ENCODE measurements at regions not wholly inside any gene's neighbourhood (a gene's known extent, or its start where the extent isn't known, plus 50 kb on each side); places are given as distances from the start of the nearest gene placed in this dataset.

DNA sequence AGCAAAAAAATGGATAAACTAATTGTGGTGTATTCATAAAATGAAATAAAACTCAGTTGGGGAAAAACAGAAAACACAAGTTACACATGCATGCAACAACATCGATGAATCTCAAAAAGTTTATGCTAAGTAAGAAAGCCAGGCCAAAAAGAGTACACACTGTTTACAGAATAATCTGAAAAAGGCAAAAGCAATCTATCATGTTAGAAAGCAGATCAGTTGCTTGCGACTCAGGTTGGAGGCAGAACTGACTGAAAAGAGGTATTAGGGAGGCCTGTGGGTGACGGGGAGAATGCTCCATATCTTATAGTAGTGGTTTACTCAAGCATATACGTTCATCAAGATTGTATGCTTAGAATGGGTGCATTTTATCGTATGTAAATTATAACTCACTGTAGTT is 119.2 kb downstream of the ARRDC3 start:
- Histone ChIP-seq H4K20me1 (ENCODE audit: insufficient read depth) (no peaks in the 10 kb centered on the region), H3K9me2 (ENCODE audit: insufficient read depth) (no peaks in the 10 kb centered on the region), H3K4me1 (replicated peaks; ENCODE audit: insufficient read depth) (peaks cover 14% of the 10 kb centered on the region), H3K36me3 (ENCODE audit: low read depth) (no peaks in the 10 kb centered on the region), H3K9me3 (ENCODE audit: insufficient read depth, low read depth) (no peaks in the 10 kb centered on the region), H3K27ac (no peak overlapping the region), H3K79me2 (ENCODE audit: low read depth) (no peaks in the 10 kb centered on the region), H3K4me2 (no peak overlapping the region), H2AFZ (no peak overlapping the region), H3K27me3 (ENCODE audit: insufficient read depth, low read depth) (no peaks in the 10 kb centered on the region), H3F3A (ENCODE audit: insufficient read depth, low read depth) (peaks cover 4% of the 10 kb centered on the region), H3K4me3 (no peak overlapping the region)
- intact Hi-C loops (cut with micrococcal nuclease; ENCODE audit: unreplicated experiment) = no loop called here
- BruUV-seq (replicated peaks) = no TSS peak
- POLR2A ChIA-PET (ENCODE audit: unreplicated experiment) = no interaction called here
- DNase-seq = no peak
- CTCF ChIA-PET = interaction anchor here (0.6 kb wide), 1 partner anchor 123 kb away, joined by 5 read pairs; no protein-coding TSS in a partner anchor
- no peak for TF ChIP-seq EZH2 (IDR thresholded peaks at IDR 0.05; ENCODE audit: low read depth)
- TF ChIP-seq, protein P1, sequence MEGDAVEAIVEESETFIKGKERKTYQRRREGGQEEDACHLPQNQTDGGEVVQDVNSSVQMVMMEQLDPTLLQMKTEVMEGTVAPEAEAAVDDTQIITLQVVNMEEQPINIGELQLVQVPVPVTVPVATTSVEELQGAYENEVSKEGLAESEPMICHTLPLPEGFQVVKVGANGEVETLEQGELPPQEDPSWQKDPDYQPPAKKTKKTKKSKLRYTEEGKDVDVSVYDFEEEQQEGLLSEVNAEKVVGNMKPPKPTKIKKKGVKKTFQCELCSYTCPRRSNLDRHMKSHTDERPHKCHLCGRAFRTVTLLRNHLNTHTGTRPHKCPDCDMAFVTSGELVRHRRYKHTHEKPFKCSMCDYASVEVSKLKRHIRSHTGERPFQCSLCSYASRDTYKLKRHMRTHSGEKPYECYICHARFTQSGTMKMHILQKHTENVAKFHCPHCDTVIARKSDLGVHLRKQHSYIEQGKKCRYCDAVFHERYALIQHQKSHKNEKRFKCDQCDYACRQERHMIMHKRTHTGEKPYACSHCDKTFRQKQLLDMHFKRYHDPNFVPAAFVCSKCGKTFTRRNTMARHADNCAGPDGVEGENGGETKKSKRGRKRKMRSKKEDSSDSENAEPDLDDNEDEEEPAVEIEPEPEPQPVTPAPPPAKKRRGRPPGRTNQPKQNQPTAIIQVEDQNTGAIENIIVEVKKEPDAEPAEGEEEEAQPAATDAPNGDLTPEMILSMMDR (conservative IDR thresholded peaks at IDR 0.05) = no peak

GRCh38 chr5:91257301-91257700 is 125.8 kb downstream of the ARRDC3 start:
- BruUV-seq (replicated peaks) = no TSS peak
- H3K4me3 ChIP-seq = no peak overlapping the region
- no peaks in the 10 kb centered on the region for H4K20me1 ChIP-seq (ENCODE audit: insufficient read depth)
- no peaks in the 10 kb centered on the region for H3K36me3 ChIP-seq (ENCODE audit: low read depth)
- TF ChIP-seq EZH2 (IDR thresholded peaks at IDR 0.05; ENCODE audit: low read depth) = no peak
- TF ChIP-seq, protein P1 (conservative IDR thresholded peaks at IDR 0.05) = no peak
- no peak overlapping the region for H3K27ac ChIP-seq
- ChIA-PET POLR2A (ENCODE audit: unreplicated experiment) (no interaction called here), CTCF (interaction anchor here (0.7 kb wide), 1 partner anchor 18 kb away, joined by 4 read pairs; no protein-coding TSS in a partner anchor)
- no peaks in the 10 kb centered on the region for H3K27me3 ChIP-seq (ENCODE audit: insufficient read depth, low read depth)
- no peak overlapping the region for H3K4me2 ChIP-seq
- no peaks in the 10 kb centered on the region for H3K9me3 ChIP-seq (ENCODE audit: insufficient read depth, low read depth)
- no peak overlapping the region for H2AFZ ChIP-seq
- intact Hi-C loops (cut with micrococcal nuclease; ENCODE audit: unreplicated experiment) = no loop called here
- H3K9me2 ChIP-seq (ENCODE audit: insufficient read depth) = no peaks in the 10 kb centered on the region
- H3K4me1 ChIP-seq (replicated peaks; ENCODE audit: insufficient read depth) = no peaks in the 10 kb centered on the region
- 0 out of 2 replicates have a peak, but pooled peaks cover under 1% of the 10 kb centered on the region for H3F3A ChIP-seq (ENCODE audit: insufficient read depth, low read depth)
- DNase-seq = no peak
- H3K79me2 ChIP-seq (ENCODE audit: low read depth) = no peaks in the 10 kb centered on the region

GRCh38 chr5:91256142-91256524 is 127.0 kb downstream of the ARRDC3 start:
- H3K27ac ChIP-seq = no peak overlapping the region
- DNase-seq = no peak
- no peaks in the 10 kb centered on the region for H3K27me3 ChIP-seq (ENCODE audit: insufficient read depth, low read depth)
- no peak overlapping the region for H2AFZ ChIP-seq
- H3K4me2 ChIP-seq = no peak overlapping the region
- H4K20me1 ChIP-seq (ENCODE audit: insufficient read depth) = no peaks in the 10 kb centered on the region
- ChIA-PET POLR2A (ENCODE audit: unreplicated experiment) (no interaction called here), CTCF (no interaction called here)
- intact Hi-C loops (cut with micrococcal nuclease; ENCODE audit: unreplicated experiment) = no loop called here
- no peaks in the 10 kb centered on the region for H3K36me3 ChIP-seq (ENCODE audit: low read depth)
- no peak overlapping the region for H3K4me3 ChIP-seq
- TF ChIP-seq, protein P1 (conservative IDR thresholded peaks at IDR 0.05) = no peak
- no peak for TF ChIP-seq EZH2 (IDR thresholded peaks at IDR 0.05; ENCODE audit: low read depth)
- H3K79me2 ChIP-seq (ENCODE audit: low read depth) = no peaks in the 10 kb centered on the region
- no peaks in the 10 kb centered on the region for H3K4me1 ChIP-seq (replicated peaks; ENCODE audit: insufficient read depth)
- no peaks in the 10 kb centered on the region for H3K9me3 ChIP-seq (ENCODE audit: insufficient read depth, low read depth)
- no peaks in the 10 kb centered on the region for H3K9me2 ChIP-seq (ENCODE audit: insufficient read depth)
- no TSS peak for BruUV-seq (replicated peaks)
- H3F3A ChIP-seq (ENCODE audit: insufficient read depth, low read depth) = 0 out of 2 replicates have a peak, but pooled peaks cover 4% of the 10 kb centered on the region
